ENCODE measurements at regions not wholly inside any gene's neighbourhood (a gene's known extent, or its start where the extent isn't known, plus 50 kb on each side); places are given as distances from the start of the nearest gene placed in this dataset.

- no peak overlapping the region for H3K9ac ChIP-seq (ENCODE audit: low read length in 2 of 2)
- no peaks in the 10 kb centered on the region for H3K36me3 ChIP-seq (ENCODE audit: control insufficient read depth in 2 of 2, insufficient read depth in 2 of 2, low read length in 2 of 2)
- H3K27me3 ChIP-seq (ENCODE audit: control insufficient read depth in 1 of 2, insufficient read depth in 2 of 2, low read length in 2 of 2), result no peaks in the 10 kb centered on the region
- H3K4me3 ChIP-seq (ENCODE audit: low read length in 2 of 2), result no peak overlapping the region
- no peaks in the 10 kb centered on the region for H3K4me1 ChIP-seq (ENCODE audit: control insufficient read depth, insufficient read depth, low read length)
- H3K27ac ChIP-seq (ENCODE audit: low read length), result no peak overlapping the region
- H3K9me3 ChIP-seq (ENCODE audit: control insufficient read depth in 2 of 2, low read length in 2 of 2), result no peaks in the 10 kb centered on the region
These were observed 637.4 kb downstream of the CD109 start for GRCh38 chr6:74333406-74333805.

DNA sequence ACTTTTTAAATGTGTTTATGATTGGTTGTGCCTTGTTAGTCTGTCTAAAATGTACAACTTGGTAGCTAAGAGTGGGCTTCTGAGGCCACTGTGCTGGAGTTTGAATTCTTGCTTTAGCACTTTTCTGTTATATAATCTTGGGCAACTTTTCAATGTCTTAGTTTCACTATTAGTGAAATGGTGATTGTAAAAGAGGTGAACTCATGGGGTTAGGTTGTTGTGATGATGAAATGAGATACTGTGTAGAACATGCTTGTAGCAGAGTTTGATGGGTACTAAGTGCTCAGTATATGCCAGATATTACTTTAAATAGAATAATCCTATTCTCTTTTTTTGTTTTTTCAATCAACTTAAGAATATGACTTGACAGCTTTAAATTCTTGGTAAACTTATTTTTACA is 624.7 kb downstream of the CD109 start:
- Histone ChIP-seq H3K27ac (ENCODE audit: low read length) (no peak overlapping the region), H3K4me1 (ENCODE audit: control insufficient read depth, insufficient read depth, low read length) (no peaks in the 10 kb centered on the region), H3K27me3 (ENCODE audit: control insufficient read depth in 1 of 2, insufficient read depth in 2 of 2, low read length in 2 of 2) (no peaks in the 10 kb centered on the region), H3K4me3 (ENCODE audit: low read length in 2 of 2) (no peak overlapping the region), H3K9ac (ENCODE audit: low read length in 2 of 2) (no peak overlapping the region), H3K9me3 (ENCODE audit: control insufficient read depth in 2 of 2, low read length in 2 of 2) (no peaks in the 10 kb centered on the region), H3K36me3 (ENCODE audit: control insufficient read depth in 2 of 2, insufficient read depth in 2 of 2, low read length in 2 of 2) (no peaks in the 10 kb centered on the region)

DNA sequence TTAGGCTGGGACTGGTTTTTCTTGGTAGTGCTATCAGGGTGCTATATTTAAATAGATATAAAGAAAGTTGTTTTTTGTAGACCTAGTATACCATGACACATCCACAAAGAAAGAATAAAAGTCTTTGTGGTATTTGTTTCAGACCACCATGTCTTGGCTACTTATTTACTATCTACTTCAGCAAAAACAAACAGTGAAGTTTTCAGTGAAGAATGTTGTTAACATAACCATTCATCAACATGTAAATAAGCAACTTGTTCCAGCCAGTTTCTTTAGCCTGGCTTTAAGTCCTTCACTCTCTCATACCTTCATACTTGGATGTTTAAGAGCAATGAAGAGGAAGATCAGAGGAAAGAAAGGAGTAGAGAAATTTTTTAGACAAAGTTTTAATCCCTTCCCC is 624.1 kb downstream of the CD109 start:
- Histone ChIP-seq H3K27me3 (ENCODE audit: control insufficient read depth in 1 of 2, insufficient read depth in 2 of 2, low read length in 2 of 2) (no peaks in the 10 kb centered on the region), H3K27ac (ENCODE audit: low read length) (no peak overlapping the region), H3K9ac (ENCODE audit: low read length in 2 of 2) (no peak overlapping the region)

GRCh38 chr6:74319292-74319691 is 623.3 kb downstream of the CD109 start:
- Histone ChIP-seq H3K27ac (ENCODE audit: low read length) (no peak overlapping the region), H3K4me1 (ENCODE audit: control insufficient read depth, insufficient read depth, low read length) (no peaks in the 10 kb centered on the region), H3K36me3 (ENCODE audit: control insufficient read depth in 2 of 2, insufficient read depth in 2 of 2, low read length in 2 of 2) (no peaks in the 10 kb centered on the region), H3K9ac (ENCODE audit: low read length in 2 of 2) (no peak overlapping the region), H3K27me3 (ENCODE audit: control insufficient read depth in 1 of 2, insufficient read depth in 2 of 2, low read length in 2 of 2) (no peaks in the 10 kb centered on the region), H3K9me3 (ENCODE audit: control insufficient read depth in 2 of 2, low read length in 2 of 2) (no peaks in the 10 kb centered on the region), H3K4me3 (ENCODE audit: low read length in 2 of 2) (no peak overlapping the region)

More for the DNA sequence above, 624.1 kb downstream of the CD109 start:
- no peaks in the 10 kb centered on the region for H3K4me1 ChIP-seq (ENCODE audit: control insufficient read depth, insufficient read depth, low read length)
- H3K9me3 ChIP-seq (ENCODE audit: control insufficient read depth in 2 of 2, low read length in 2 of 2), result no peaks in the 10 kb centered on the region
- no peak overlapping the region for H3K4me3 ChIP-seq (ENCODE audit: low read length in 2 of 2)
- H3K36me3 ChIP-seq (ENCODE audit: control insufficient read depth in 2 of 2, insufficient read depth in 2 of 2, low read length in 2 of 2), result no peaks in the 10 kb centered on the region

- Histone ChIP-seq H3K4me1 (ENCODE audit: control insufficient read depth, insufficient read depth, low read length) (no peaks in the 10 kb centered on the region), H3K36me3 (ENCODE audit: control insufficient read depth in 2 of 2, insufficient read depth in 2 of 2, low read length in 2 of 2) (no peaks in the 10 kb centered on the region), H3K4me3 (ENCODE audit: low read length in 2 of 2) (no peak overlapping the region), H3K9ac (ENCODE audit: low read length in 2 of 2) (no peak overlapping the region), H3K27ac (ENCODE audit: low read length) (no peak overlapping the region), H3K27me3 (ENCODE audit: control insufficient read depth in 1 of 2, insufficient read depth in 2 of 2, low read length in 2 of 2) (no peaks in the 10 kb centered on the region), H3K9me3 (ENCODE audit: control insufficient read depth in 2 of 2, low read length in 2 of 2) (no peaks in the 10 kb centered on the region)
These were observed 622.7 kb downstream of the CD109 start for GRCh38 chr6:74318738-74319137.

DNA sequence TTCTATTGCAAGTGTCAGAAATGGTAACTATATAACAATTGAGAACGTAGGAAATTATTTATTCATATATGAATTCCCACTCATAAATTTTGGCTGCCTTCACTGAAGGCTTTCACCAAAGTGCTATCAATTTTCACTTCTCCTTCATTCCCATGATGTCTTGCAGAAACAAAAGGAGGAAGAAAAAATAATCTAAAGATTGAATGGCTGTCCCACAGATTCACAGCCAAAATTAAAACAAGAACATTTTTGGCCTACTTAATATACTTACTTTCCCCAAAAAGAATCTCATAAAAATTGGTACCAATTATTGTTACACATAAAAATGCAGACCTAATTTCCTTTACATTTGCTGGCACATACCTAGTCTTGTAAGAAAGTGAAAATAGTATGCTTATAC is 616.1 kb downstream of the CD109 start:
- H3K27ac ChIP-seq (ENCODE audit: low read length), result no peak overlapping the region
- no peaks in the 10 kb centered on the region for H3K27me3 ChIP-seq (ENCODE audit: control insufficient read depth in 1 of 2, insufficient read depth in 2 of 2, low read length in 2 of 2)
- no peaks in the 10 kb centered on the region for H3K9me3 ChIP-seq (ENCODE audit: control insufficient read depth in 2 of 2, low read length in 2 of 2)
- H3K4me1 ChIP-seq (ENCODE audit: control insufficient read depth, insufficient read depth, low read length), result no peaks in the 10 kb centered on the region
- no peak overlapping the region for H3K4me3 ChIP-seq (ENCODE audit: low read length in 2 of 2)
- no peaks in the 10 kb centered on the region for H3K36me3 ChIP-seq (ENCODE audit: control insufficient read depth in 2 of 2, insufficient read depth in 2 of 2, low read length in 2 of 2)
- no peak overlapping the region for H3K9ac ChIP-seq (ENCODE audit: low read length in 2 of 2)

DNA sequence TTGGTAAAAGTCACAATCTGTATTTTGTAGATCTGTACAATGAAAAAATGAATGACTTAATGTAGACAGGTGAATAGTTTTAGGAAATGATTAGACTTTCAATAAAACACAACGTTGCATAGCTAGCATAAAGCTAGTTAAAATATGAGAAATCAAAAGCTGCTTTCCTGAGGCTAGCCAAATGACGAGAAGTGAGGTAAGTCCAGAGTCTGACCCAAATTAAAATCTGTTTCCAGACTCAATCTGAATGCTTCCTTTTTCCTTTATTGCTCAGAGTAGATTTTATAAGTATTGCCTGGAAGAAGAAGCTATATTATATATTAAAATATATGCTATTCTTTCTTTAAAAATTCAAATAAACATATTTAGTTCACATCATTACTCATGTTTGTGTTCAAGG is 615.4 kb downstream of the CD109 start:
- Histone ChIP-seq H3K9ac (ENCODE audit: low read length in 2 of 2) (no peak overlapping the region), H3K4me1 (ENCODE audit: control insufficient read depth, insufficient read depth, low read length) (no peaks in the 10 kb centered on the region), H3K9me3 (ENCODE audit: control insufficient read depth in 2 of 2, low read length in 2 of 2) (no peaks in the 10 kb centered on the region), H3K27ac (ENCODE audit: low read length) (no peak overlapping the region), H3K4me3 (ENCODE audit: low read length in 2 of 2) (no peak overlapping the region), H3K27me3 (ENCODE audit: control insufficient read depth in 1 of 2, insufficient read depth in 2 of 2, low read length in 2 of 2) (no peaks in the 10 kb centered on the region), H3K36me3 (ENCODE audit: control insufficient read depth in 2 of 2, insufficient read depth in 2 of 2, low read length in 2 of 2) (no peaks in the 10 kb centered on the region)

- no peaks in the 10 kb centered on the region for H3K4me1 ChIP-seq (ENCODE audit: control insufficient read depth, insufficient read depth, low read length)
- H3K27ac ChIP-seq (ENCODE audit: low read length), result no peak overlapping the region
- H3K9me3 ChIP-seq (ENCODE audit: control insufficient read depth in 2 of 2, low read length in 2 of 2), result no peaks in the 10 kb centered on the region
- no peak overlapping the region for H3K4me3 ChIP-seq (ENCODE audit: low read length in 2 of 2)
- H3K9ac ChIP-seq (ENCODE audit: low read length in 2 of 2), result no peak overlapping the region
- H3K27me3 ChIP-seq (ENCODE audit: control insufficient read depth in 1 of 2, insufficient read depth in 2 of 2, low read length in 2 of 2), result no peaks in the 10 kb centered on the region
- H3K36me3 ChIP-seq (ENCODE audit: control insufficient read depth in 2 of 2, insufficient read depth in 2 of 2, low read length in 2 of 2), result no peaks in the 10 kb centered on the region
These were observed 593.9 kb downstream of the CD109 start for GRCh38 chr6:74289884-74290283.

- Histone ChIP-seq H3K4me3 (ENCODE audit: low read length in 2 of 2) (no peak overlapping the region), H3K9ac (ENCODE audit: low read length in 2 of 2) (no peak overlapping the region), H3K4me1 (ENCODE audit: control insufficient read depth, insufficient read depth, low read length) (no peaks in the 10 kb centered on the region), H3K27ac (ENCODE audit: low read length) (no peak overlapping the region), H3K36me3 (ENCODE audit: control insufficient read depth in 2 of 2, insufficient read depth in 2 of 2, low read length in 2 of 2) (no peaks in the 10 kb centered on the region), H3K27me3 (ENCODE audit: control insufficient read depth in 1 of 2, insufficient read depth in 2 of 2, low read length in 2 of 2) (no peaks in the 10 kb centered on the region), H3K9me3 (ENCODE audit: control insufficient read depth in 2 of 2, low read length in 2 of 2) (no peaks in the 10 kb centered on the region)
These were observed 591.9 kb downstream of the CD109 start for GRCh38 chr6:74287932-74288331.

DNA sequence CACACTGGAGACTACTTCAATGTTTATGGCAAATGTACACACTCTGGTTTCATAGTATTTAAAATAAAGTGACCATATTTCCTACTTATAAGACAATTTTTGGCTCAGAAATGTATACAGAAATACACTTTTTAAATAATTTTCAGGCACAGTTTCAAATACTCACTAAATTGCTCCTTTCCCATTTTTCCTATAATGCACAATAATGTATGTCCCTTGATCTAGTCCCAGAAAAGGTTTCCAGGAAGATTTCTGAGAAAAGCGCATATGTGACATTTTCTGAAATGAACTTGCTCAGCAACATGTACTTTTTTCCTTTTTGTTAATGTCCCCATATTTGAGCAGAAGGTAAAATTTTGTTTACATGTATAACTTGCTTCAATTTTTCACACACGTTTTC is 591.4 kb downstream of the CD109 start:
- no peak overlapping the region for H3K27ac ChIP-seq (ENCODE audit: low read length)

DNA sequence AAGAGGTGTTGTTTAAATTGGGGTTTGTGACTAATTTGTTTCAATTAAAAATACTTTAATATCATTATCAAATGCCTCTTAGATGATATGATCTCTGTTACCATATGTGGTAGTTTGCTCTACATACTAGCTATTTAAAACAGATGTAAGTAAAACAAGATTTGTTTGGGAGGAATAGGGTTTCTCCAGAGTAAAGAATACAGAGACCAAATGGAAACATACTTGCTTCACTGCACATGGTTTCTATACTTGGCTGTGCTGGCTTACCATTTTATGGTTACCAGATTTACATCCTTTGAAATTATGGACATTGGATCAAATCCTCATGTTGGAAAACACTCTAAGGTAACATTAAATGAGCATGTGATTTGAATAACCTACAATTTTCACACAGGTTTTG is 588.3 kb downstream of the CD109 start:
- no peaks in the 10 kb centered on the region for H3K9me3 ChIP-seq (ENCODE audit: control insufficient read depth in 2 of 2, low read length in 2 of 2)
- H3K27ac ChIP-seq (ENCODE audit: low read length), result no peak overlapping the region
- no peaks in the 10 kb centered on the region for H3K27me3 ChIP-seq (ENCODE audit: control insufficient read depth in 1 of 2, insufficient read depth in 2 of 2, low read length in 2 of 2)
- no peaks in the 10 kb centered on the region for H3K36me3 ChIP-seq (ENCODE audit: control insufficient read depth in 2 of 2, insufficient read depth in 2 of 2, low read length in 2 of 2)
- H3K9ac ChIP-seq (ENCODE audit: low read length in 2 of 2), result no peak overlapping the region
- no peaks in the 10 kb centered on the region for H3K4me1 ChIP-seq (ENCODE audit: control insufficient read depth, insufficient read depth, low read length)
- no peak overlapping the region for H3K4me3 ChIP-seq (ENCODE audit: low read length in 2 of 2)

More for the DNA sequence above, 591.4 kb downstream of the CD109 start:
- Histone ChIP-seq H3K4me3 (ENCODE audit: low read length in 2 of 2) (no peak overlapping the region), H3K9ac (ENCODE audit: low read length in 2 of 2) (no peak overlapping the region), H3K36me3 (ENCODE audit: control insufficient read depth in 2 of 2, insufficient read depth in 2 of 2, low read length in 2 of 2) (no peaks in the 10 kb centered on the region), H3K9me3 (ENCODE audit: control insufficient read depth in 2 of 2, low read length in 2 of 2) (no peaks in the 10 kb centered on the region), H3K27me3 (ENCODE audit: control insufficient read depth in 1 of 2, insufficient read depth in 2 of 2, low read length in 2 of 2) (no peaks in the 10 kb centered on the region), H3K4me1 (ENCODE audit: control insufficient read depth, insufficient read depth, low read length) (no peaks in the 10 kb centered on the region)

DNA sequence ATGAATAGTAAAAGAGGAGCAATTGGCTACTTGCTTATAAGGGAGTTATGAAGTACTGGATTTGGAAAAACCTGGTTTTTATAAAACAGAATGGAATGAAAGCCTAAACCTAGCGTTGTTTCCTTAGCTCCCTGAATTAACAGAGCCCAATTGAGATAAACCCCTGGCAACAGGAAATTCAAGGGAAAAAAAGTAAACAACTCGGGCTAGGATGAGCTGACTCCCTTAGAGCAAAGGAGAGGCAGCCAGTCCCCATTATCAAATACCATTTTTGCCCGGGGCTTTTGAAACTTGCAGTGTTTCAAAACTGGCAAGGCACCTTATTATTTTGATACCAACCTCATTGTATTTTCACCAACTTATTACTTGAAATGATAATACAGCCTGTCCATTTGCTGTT is 587.5 kb downstream of the CD109 start:
- H3K27me3 ChIP-seq (ENCODE audit: control insufficient read depth in 1 of 2, insufficient read depth in 2 of 2, low read length in 2 of 2), result no peaks in the 10 kb centered on the region
- no peak overlapping the region for H3K9ac ChIP-seq (ENCODE audit: low read length in 2 of 2)
- no peak overlapping the region for H3K27ac ChIP-seq (ENCODE audit: low read length)
- H3K9me3 ChIP-seq (ENCODE audit: control insufficient read depth in 2 of 2, low read length in 2 of 2), result no peaks in the 10 kb centered on the region
- no peaks in the 10 kb centered on the region for H3K36me3 ChIP-seq (ENCODE audit: control insufficient read depth in 2 of 2, insufficient read depth in 2 of 2, low read length in 2 of 2)
- H3K4me1 ChIP-seq (ENCODE audit: control insufficient read depth, insufficient read depth, low read length), result no peaks in the 10 kb centered on the region
- no peak overlapping the region for H3K4me3 ChIP-seq (ENCODE audit: low read length in 2 of 2)

Data from stomach smooth muscle (tissue), 2 donors.